GM23338 (cell line): ENCODE measurements at regions not wholly inside any gene's neighbourhood (a gene's known extent, or its start where the extent isn't known, plus 50 kb on each side); places are given as distances from the start of the nearest gene placed in this dataset.

Experiments
- ATAC-seq: fragments of 200-7000 bp; cut with Tn5 transposase; 3 replicates; pipeline ENCODE4 v1.9.1; 2020
- DNase-seq: peaks from one replicate; pipeline ENCODE4 v3.0.0-alpha.2; 2015; ENCODE audit warnings: low spot score
- H2AFZ ChIP-seq: fragments of 200-600 bp; sonication (generic); 2 replicates; pipeline ENCODE4 v1.8.0; 2016; ENCODE audit warnings: antibody characterized with exemption, mild to moderate bottlenecking, moderate library complexity
- H3F3A ChIP-seq: fragments of 200-600 bp; sonication (generic); replicated peaks from 2 replicates; pipeline ENCODE4 v1.8.0; 2017; ENCODE audit warnings: antibody characterized with exemption, mixed run types, low read depth
- H3K27ac ChIP-seq: fragments of 200-600 bp; sonication (generic); 2 replicates; pipeline ENCODE4 v1.6.1; 2016; ENCODE audit warnings: low read depth
- H3K27me3 ChIP-seq: fragments of 200-600 bp; sonication (generic); 2 replicates; pipeline ENCODE4 v1.8.0; 2016; ENCODE audit warnings: mild to moderate bottlenecking, mixed run types, moderate library complexity; ENCODE audit not compliant: insufficient read depth
- H3K36me3 ChIP-seq: fragments of 200-600 bp; sonication (generic); 2 replicates; pipeline ENCODE4 v1.8.0; 2016; ENCODE audit warnings: mild to moderate bottlenecking; ENCODE audit not compliant: insufficient read depth
- H3K4me1 ChIP-seq: fragments of 200-600 bp; sonication (generic); 2 replicates; pipeline ENCODE4 v1.8.0; 2016; ENCODE audit warnings: mild to moderate bottlenecking, moderate library complexity; ENCODE audit not compliant: insufficient read depth
- H3K4me2 ChIP-seq: fragments of 200-600 bp; sonication (generic); 2 replicates; pipeline ENCODE4 v1.7.1; 2017; ENCODE audit warnings: mixed run types
- H3K4me3 ChIP-seq: fragments of 200-600 bp; sonication (generic); 2 replicates; pipeline ENCODE4 v1.6.1; 2016; ENCODE audit warnings: mixed run types
- H3K79me2 ChIP-seq: fragments of 200-600 bp; sonication (generic); replicated peaks from 2 replicates; pipeline ENCODE4 v1.8.0; 2017; ENCODE audit warnings: mild to moderate bottlenecking; ENCODE audit not compliant: insufficient read depth
- H3K9me2 ChIP-seq: fragments of 200-600 bp; sonication (generic); 2 replicates; pipeline ENCODE4 v1.8.0; 2017; ENCODE audit not compliant: insufficient read depth
- H4K20me1 ChIP-seq: fragments of 200-600 bp; sonication (generic); replicated peaks from 2 replicates; pipeline ENCODE4 v1.8.0; 2017; ENCODE audit warnings: mild to moderate bottlenecking; ENCODE audit not compliant: insufficient read depth
- H3K27ac Mint-ChIP-seq: 2 replicates; pipeline ENCODE4 v1.8.0; 2020; ENCODE audit warnings: inconsistent platforms, mild to moderate bottlenecking, moderate library complexity, mixed read lengths
- H3K27me3 Mint-ChIP-seq: 3 replicates; pipeline ENCODE4 v1.8.0; 2022; ENCODE audit warnings: low read depth, mild to moderate bottlenecking, moderate library complexity, mixed read lengths, inconsistent platforms; ENCODE audit not compliant: insufficient read depth, poor library complexity
- H3K36me3 Mint-ChIP-seq: 3 replicates; pipeline ENCODE4 v1.8.0; 2021; ENCODE audit warnings: low read depth, mild to moderate bottlenecking, inconsistent platforms, moderate library complexity, mixed read lengths
- H3K4me1 Mint-ChIP-seq: 3 replicates; pipeline ENCODE4 v1.8.0; 2020; ENCODE audit warnings: mild to moderate bottlenecking, inconsistent platforms, mixed read lengths
- H3K4me3 Mint-ChIP-seq: 3 replicates; pipeline ENCODE4 v1.8.0; 2021; ENCODE audit warnings: moderate library complexity, mild to moderate bottlenecking, inconsistent platforms, mixed read lengths
- H3K9me3 Mint-ChIP-seq: 3 replicates; pipeline ENCODE4 v1.8.0; 2020; ENCODE audit warnings: moderate library complexity, mild to moderate bottlenecking, inconsistent platforms, mixed read lengths
- CREB1 ChIP-seq: fragments of 250-450 bp; sonication (Bioruptor Pico); IDR thresholded peaks from 2 replicates; pipeline ENCODE4 v1.5.0; 2020; ENCODE audit warnings: low read depth, mild to moderate bottlenecking, moderate library complexity
- ETS1 ChIP-seq: IDR thresholded peaks from 2 replicates; pipeline ENCODE4 v1.6.1; 2016; ENCODE audit warnings: antibody characterized with exemption
- EZH2 ChIP-seq: fragments of 200-600 bp; sonication (generic); IDR thresholded peaks from one replicate; pipeline ENCODE4 v1.8.0; 2017; ENCODE audit warnings: antibody characterized with exemption, mild to moderate bottlenecking, low read depth; ENCODE audit not compliant: unreplicated experiment
- EZH2phosphoT487 ChIP-seq: fragments of 200-600 bp; sonication (generic); IDR thresholded peaks from one replicate; pipeline ENCODE4 v1.8.1; 2018; ENCODE audit warnings: antibody characterized with exemption; ENCODE audit not compliant: unreplicated experiment
- JUNB ChIP-seq: IDR thresholded peaks from one replicate; pipeline ENCODE4 v1.6.1; 2016; ENCODE audit warnings: antibody characterized with exemption; ENCODE audit not compliant: unreplicated experiment
- NANOG ChIP-seq: IDR thresholded peaks from 2 replicates; pipeline ENCODE4 v1.6.1; 2016; ENCODE audit warnings: antibody characterized with exemption, borderline replicate concordance
- POLR2AphosphoS5 ChIP-seq: IDR thresholded peaks from 2 replicates; pipeline ENCODE4 v1.6.1; 2016; ENCODE audit warnings: antibody characterized with exemption, low read depth
- REST ChIP-seq: IDR thresholded peaks from one replicate; pipeline ENCODE4 v1.6.1; 2018; ENCODE audit warnings: antibody characterized with exemption; ENCODE audit not compliant: unreplicated experiment
- STAT1 ChIP-seq: IDR thresholded peaks from one replicate; pipeline ENCODE4 v1.6.1; 2016; ENCODE audit warnings: antibody characterized with exemption; ENCODE audit not compliant: unreplicated experiment
- ZNF114 ChIP-seq: fragments of 250-450 bp; sonication (Bioruptor Pico); IDR thresholded peaks from 2 replicates; pipeline ENCODE4 v1.5.0; 2020; ENCODE audit warnings: mild to moderate bottlenecking, moderate library complexity
- ZNF331 ChIP-seq: fragments of 250-450 bp; sonication (Bioruptor Pico); IDR thresholded peaks from 2 replicates; pipeline ENCODE4 v1.5.0; 2020; ENCODE audit warnings: low read depth, mild to moderate bottlenecking, moderate library complexity
- TF ChIP-seq, protein P1 (sequence below), 2 experiments: fragments of 200-600 bp in 1 of 2; sonication (generic) in 1 of 2; conservative IDR thresholded peaks; 2 replicates each; pipeline versions ENCODE4 v1.5.1 to v1.6.1; 2016 to 2017; ENCODE audit warnings: antibody characterized with exemption in 2 of 2, low read depth in 2 of 2, mild to moderate bottlenecking in 2 of 2, moderate library complexity in 1 of 2
- TF ChIP-seq, protein P2 (sequence below): fragments of 250-450 bp; sonication (Bioruptor Pico); IDR thresholded peaks from 2 replicates; pipeline ENCODE4 v1.5.0; 2020; ENCODE audit warnings: mild to moderate bottlenecking, moderate library complexity

- no peak overlapping the region for H3K4me3 Mint-ChIP-seq
- peaks cover 40% of the 10 kb centered on the region for H3K4me1 Mint-ChIP-seq
- Histone ChIP-seq H3K4me3 (no peak overlapping the region), H2AFZ (no peak overlapping the region), H3F3A (no peaks in the 10 kb centered on the region), H3K4me1 (peaks cover 25% of the 10 kb centered on the region), H3K4me2 (no peak overlapping the region), H4K20me1 (no peaks in the 10 kb centered on the region), H3K36me3 (no peaks in the 10 kb centered on the region), H3K9me2 (peaks cover 2% of the 10 kb centered on the region; the same call in 1 of the 2 replicates), H3K27ac (no peak overlapping the region), H3K27me3 (no peaks in the 10 kb centered on the region), H3K79me2 (no peaks in the 10 kb centered on the region)
- no peak overlapping the region for H3K27ac Mint-ChIP-seq
- no peaks in the 10 kb centered on the region for H3K27me3 Mint-ChIP-seq
- peaks cover 4% of the 10 kb centered on the region; the same call in 1 of the 3 replicates for H3K9me3 Mint-ChIP-seq
- no peak for TF ChIP-seq ETS1
- TF ChIP-seq EZH2phosphoT487 = no peak
- TF ChIP-seq POLR2AphosphoS5 = no peak
- TF ChIP-seq, protein P1, sequence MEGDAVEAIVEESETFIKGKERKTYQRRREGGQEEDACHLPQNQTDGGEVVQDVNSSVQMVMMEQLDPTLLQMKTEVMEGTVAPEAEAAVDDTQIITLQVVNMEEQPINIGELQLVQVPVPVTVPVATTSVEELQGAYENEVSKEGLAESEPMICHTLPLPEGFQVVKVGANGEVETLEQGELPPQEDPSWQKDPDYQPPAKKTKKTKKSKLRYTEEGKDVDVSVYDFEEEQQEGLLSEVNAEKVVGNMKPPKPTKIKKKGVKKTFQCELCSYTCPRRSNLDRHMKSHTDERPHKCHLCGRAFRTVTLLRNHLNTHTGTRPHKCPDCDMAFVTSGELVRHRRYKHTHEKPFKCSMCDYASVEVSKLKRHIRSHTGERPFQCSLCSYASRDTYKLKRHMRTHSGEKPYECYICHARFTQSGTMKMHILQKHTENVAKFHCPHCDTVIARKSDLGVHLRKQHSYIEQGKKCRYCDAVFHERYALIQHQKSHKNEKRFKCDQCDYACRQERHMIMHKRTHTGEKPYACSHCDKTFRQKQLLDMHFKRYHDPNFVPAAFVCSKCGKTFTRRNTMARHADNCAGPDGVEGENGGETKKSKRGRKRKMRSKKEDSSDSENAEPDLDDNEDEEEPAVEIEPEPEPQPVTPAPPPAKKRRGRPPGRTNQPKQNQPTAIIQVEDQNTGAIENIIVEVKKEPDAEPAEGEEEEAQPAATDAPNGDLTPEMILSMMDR (conservative IDR thresholded peaks at IDR 0.05; ENCODE audit: low read depth in 2 of 2) = no peak
- no peak for TF ChIP-seq EZH2
- no peak for TF ChIP-seq ZNF331 (CRISPR knock-in tag)
- TF ChIP-seq, protein P2, sequence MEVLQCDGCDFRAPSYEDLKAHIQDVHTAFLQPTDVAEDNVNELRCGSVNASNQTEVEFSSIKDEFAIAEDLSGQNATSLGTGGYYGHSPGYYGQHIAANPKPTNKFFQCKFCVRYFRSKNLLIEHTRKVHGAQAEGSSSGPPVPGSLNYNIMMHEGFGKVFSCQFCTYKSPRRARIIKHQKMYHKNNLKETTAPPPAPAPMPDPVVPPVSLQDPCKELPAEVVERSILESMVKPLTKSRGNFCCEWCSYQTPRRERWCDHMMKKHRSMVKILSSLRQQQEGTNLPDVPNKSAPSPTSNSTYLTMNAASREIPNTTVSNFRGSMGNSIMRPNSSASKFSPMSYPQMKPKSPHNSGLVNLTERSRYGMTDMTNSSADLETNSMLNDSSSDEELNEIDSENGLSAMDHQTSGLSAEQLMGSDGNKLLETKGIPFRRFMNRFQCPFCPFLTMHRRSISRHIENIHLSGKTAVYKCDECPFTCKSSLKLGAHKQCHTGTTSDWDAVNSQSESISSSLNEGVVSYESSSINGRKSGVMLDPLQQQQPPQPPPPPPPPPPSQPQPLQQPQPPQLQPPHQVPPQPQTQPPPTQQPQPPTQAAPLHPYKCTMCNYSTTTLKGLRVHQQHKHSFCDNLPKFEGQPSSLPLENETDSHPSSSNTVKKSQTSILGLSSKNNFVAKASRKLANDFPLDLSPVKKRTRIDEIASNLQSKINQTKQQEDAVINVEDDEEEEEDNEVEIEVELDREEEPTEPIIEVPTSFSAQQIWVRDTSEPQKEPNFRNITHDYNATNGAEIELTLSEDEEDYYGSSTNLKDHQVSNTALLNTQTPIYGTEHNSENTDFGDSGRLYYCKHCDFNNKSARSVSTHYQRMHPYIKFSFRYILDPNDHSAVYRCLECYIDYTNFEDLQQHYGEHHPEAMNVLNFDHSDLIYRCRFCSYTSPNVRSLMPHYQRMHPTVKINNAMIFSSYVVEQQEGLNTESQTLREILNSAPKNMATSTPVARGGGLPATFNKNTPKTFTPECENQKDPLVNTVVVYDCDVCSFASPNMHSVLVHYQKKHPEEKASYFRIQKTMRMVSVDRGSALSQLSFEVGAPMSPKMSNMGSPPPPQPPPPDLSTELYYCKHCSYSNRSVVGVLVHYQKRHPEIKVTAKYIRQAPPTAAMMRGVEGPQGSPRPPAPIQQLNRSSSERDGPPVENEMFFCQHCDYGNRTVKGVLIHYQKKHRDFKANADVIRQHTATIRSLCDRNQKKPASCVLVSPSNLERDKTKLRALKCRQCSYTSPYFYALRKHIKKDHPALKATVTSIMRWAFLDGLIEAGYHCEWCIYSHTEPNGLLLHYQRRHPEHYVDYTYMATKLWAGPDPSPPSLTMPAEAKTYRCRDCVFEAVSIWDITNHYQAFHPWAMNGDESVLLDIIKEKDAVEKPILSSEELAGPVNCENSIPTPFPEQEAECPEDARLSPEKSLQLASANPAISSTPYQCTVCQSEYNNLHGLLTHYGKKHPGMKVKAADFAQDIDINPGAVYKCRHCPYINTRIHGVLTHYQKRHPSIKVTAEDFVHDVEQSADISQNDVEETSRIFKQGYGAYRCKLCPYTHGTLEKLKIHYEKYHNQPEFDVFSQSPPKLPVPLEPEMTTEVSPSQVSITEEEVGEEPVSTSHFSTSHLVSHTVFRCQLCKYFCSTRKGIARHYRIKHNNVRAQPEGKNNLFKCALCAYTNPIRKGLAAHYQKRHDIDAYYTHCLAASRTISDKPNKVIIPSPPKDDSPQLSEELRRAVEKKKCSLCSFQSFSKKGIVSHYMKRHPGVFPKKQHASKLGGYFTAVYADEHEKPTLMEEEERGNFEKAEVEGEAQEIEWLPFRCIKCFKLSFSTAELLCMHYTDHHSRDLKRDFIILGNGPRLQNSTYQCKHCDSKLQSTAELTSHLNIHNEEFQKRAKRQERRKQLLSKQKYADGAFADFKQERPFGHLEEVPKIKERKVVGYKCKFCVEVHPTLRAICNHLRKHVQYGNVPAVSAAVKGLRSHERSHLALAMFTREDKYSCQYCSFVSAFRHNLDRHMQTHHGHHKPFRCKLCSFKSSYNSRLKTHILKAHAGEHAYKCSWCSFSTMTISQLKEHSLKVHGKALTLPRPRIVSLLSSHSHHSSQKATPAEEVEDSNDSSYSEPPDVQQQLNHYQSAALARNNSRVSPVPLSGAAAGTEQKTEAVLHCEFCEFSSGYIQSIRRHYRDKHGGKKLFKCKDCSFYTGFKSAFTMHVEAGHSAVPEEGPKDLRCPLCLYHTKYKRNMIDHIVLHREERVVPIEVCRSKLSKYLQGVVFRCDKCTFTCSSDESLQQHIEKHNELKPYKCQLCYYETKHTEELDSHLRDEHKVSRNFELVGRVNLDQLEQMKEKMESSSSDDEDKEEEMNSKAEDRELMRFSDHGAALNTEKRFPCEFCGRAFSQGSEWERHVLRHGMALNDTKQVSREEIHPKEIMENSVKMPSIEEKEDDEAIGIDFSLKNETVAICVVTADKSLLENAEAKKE (CRISPR knock-in tag) = no peak
- no peak for TF ChIP-seq NANOG
- no peak for TF ChIP-seq REST
- TF ChIP-seq STAT1 = no peak
- no peak for TF ChIP-seq JUNB
- no peak for TF ChIP-seq CREB1
- no peak for TF ChIP-seq ZNF114 (CRISPR knock-in tag)
- ATAC-seq = no peak
- no peak for DNase-seq
- H3K36me3 Mint-ChIP-seq = no peaks in the 10 kb centered on the region
Measured at GRCh38 chr5:97547430-97547829, 364.4 kb upstream of the RIOK2 start.
